HepG2 (cell line): ENCODE measurements at regions not wholly inside any gene's neighbourhood (a gene's known extent, or its start where the extent isn't known, plus 50 kb on each side); places are given as distances from the start of the nearest gene placed in this dataset.

Source experiments
- ATAC-seq: fragments of 200-7000 bp; cut with Tn5 transposase; 3 replicates; pipeline ENCODE4 v1.9.1; 2020; ENCODE audit warnings: mild to moderate bottlenecking, moderate library complexity
- BruUV-seq: library from RNA; stranded (reverse); fragments of 400-500 nt; replicated peaks from 2 replicates; lab custom pipeline; 2021; lab: Mats Ljungman, UMichigan
- CTCF ChIA-PET: fragments of 300-600 bp; formaldehyde crosslinking; extraction: SDS; loops from one replicate; lab custom pipeline; 2021; ENCODE audit warnings: low total read pairs, inconsistent platforms, low intra/inter-chr PET ratio; lab: Yijun Ruan, JAX
- POLR2A ChIA-PET: fragments of 350-600 bp; sonication (Branson Sonifier 250); formaldehyde crosslinking; loops from one replicate; lab custom pipeline; 2020; ENCODE audit warnings: antibody characterized with exemption, inconsistent platforms; lab: Yijun Ruan, JAX
- DNase-seq: peaks from one replicate; pipeline ENCODE4 v3.0.0-alpha.2; 2015; ENCODE audit warnings: low spot score
- FAIRE-seq: peaks from 3 replicates; lab custom pipeline; 2011; peaks lifted over from hg19 to GRCh38; lab: Jason Lieb, UNC
- H2AFZ ChIP-seq: one replicate; pipeline ENCODE4 v1.6.1; 2011; ENCODE audit warnings: low read length, inconsistent platforms
- H3K27ac ChIP-seq: fragments of 300-600 bp; 3 replicates; pipeline ENCODE4 v1.8.0; 2011; ENCODE audit warnings: mixed run types, mild to moderate bottlenecking, mixed read lengths, low read length, inconsistent platforms; ENCODE audit not compliant: insufficient read depth; ENCODE audit errors: extremely low read length
- H3K27me3 ChIP-seq, 2 experiments: fragments of 200-600 bp in 1 of 2; 2 replicates in 1 of 2; 3 replicates in 1 of 2; pipeline versions ENCODE4 v1.6.0 to v1.8.0; 2011; ENCODE audit warnings: low read length in 2 of 2, mild to moderate bottlenecking in 2 of 2, moderate library complexity in 2 of 2, inconsistent platforms in 1 of 2; ENCODE audit not compliant: insufficient read depth in 2 of 2, control insufficient read depth in 1 of 2
- H3K36me3 ChIP-seq, 2 experiments: fragments of 200-600 bp in 1 of 2; replicated peaks in 1 of 2; 2 replicates in 1 of 2; 3 replicates in 1 of 2; pipeline versions ENCODE4 v1.5.1 to v1.8.0; 2011; ENCODE audit warnings: low read length in 2 of 2, inconsistent platforms in 1 of 2; ENCODE audit not compliant: insufficient read depth in 2 of 2, control insufficient read depth in 1 of 2
- H3K4me1 ChIP-seq: 2 replicates; pipeline ENCODE4 v1.5.1; 2012; ENCODE audit warnings: low read length, inconsistent platforms; ENCODE audit not compliant: insufficient read depth
- H3K4me2 ChIP-seq: 2 replicates; pipeline ENCODE4 v1.6.0; 2011; ENCODE audit warnings: low read depth, low read length, inconsistent platforms
- H3K4me3 ChIP-seq, 3 experiments: fragments of 200-600 bp in 1 of 3; sonication (generic), shearing (Covaris generic) in 1 of 3; replicated peaks in 1 of 3; 2 replicates each; pipeline ENCODE4 v1.5.1; 2011 to 2016; ENCODE audit warnings: low read length in 3 of 3, inconsistent platforms in 2 of 3, low read depth in 2 of 3, mild to moderate bottlenecking in 2 of 3, control low read depth in 1 of 3, mixed read lengths in 1 of 3; ENCODE audit not compliant: insufficient read depth in 1 of 3
- H3K79me2 ChIP-seq: one replicate; pipeline ENCODE4 v1.6.1; 2011; ENCODE audit warnings: low read length, inconsistent platforms; ENCODE audit not compliant: insufficient read depth
- H3K9ac ChIP-seq: 2 replicates; pipeline ENCODE4 v1.6.0; 2011; ENCODE audit warnings: mild to moderate bottlenecking, low read depth, low read length, inconsistent platforms; ENCODE audit not compliant: insufficient read depth
- H3K9me3 ChIP-seq: 2 replicates; pipeline ENCODE4 v1.5.1; 2012; ENCODE audit warnings: mild to moderate bottlenecking, low read length
- H4K20me1 ChIP-seq: 2 replicates; pipeline ENCODE4 v1.6.0; 2011; ENCODE audit warnings: inconsistent platforms, mild to moderate bottlenecking, low read length, moderate library complexity; ENCODE audit not compliant: insufficient read depth
- ARID5B ChIP-seq: IDR thresholded peaks from 2 replicates; pipeline ENCODE4 v1.4.0; 2020; ENCODE audit warnings: mild to moderate bottlenecking, missing genetic modification reagents
- CCAR2 ChIP-seq: fragments of 200-400 bp; formaldehyde crosslinking; optimal IDR thresholded peaks from 2 replicates; pipeline ENCODE3; 2018; ENCODE audit warnings: low read depth, mild to moderate bottlenecking, low read length, moderate library complexity
- ESRRA ChIP-seq: sonication (generic); formaldehyde crosslinking; IDR thresholded peaks from 2 replicates; pipeline ENCODE4 v1.5.1; 2020; ENCODE audit warnings: mild to moderate bottlenecking, low read depth, missing genetic modification reagents
- GPBP1L1 ChIP-seq: sonication (generic); formaldehyde crosslinking; IDR thresholded peaks from 2 replicates; pipeline ENCODE4 v1.5.0; 2020; ENCODE audit warnings: mild to moderate bottlenecking, missing genetic modification reagents
- PHB2 ChIP-seq: fragments of 450-650 bp; IDR thresholded peaks from 2 replicates; pipeline ENCODE4 v1.6.1; 2018; ENCODE audit not compliant: partially characterized antibody
- SATB2 ChIP-seq: sonication (generic); formaldehyde crosslinking; IDR thresholded peaks from 2 replicates; pipeline ENCODE4 v1.5.0; 2020; ENCODE audit warnings: missing genetic modification reagents
- SUZ12 ChIP-seq: fragments of 150-350 bp; IDR thresholded peaks from 2 replicates; pipeline ENCODE4 v1.6.1; 2014; ENCODE audit warnings: low read depth, low read length
- THYN1 ChIP-seq: sonication (generic); formaldehyde crosslinking; IDR thresholded peaks from 2 replicates; pipeline ENCODE4 v1.8.1; 2023; ENCODE audit warnings: low read depth, mild to moderate bottlenecking, moderate library complexity, missing genetic modification reagents, borderline replicate concordance
- ZFP82 ChIP-seq: sonication (generic); formaldehyde crosslinking; IDR thresholded peaks from 2 replicates; pipeline ENCODE4 v1.5.1; 2020; ENCODE audit warnings: mild to moderate bottlenecking, missing genetic modification reagents, borderline replicate concordance
- ZFY ChIP-seq: sonication (generic); formaldehyde crosslinking; IDR thresholded peaks from 2 replicates; pipeline ENCODE4 v1.4.0; 2020; ENCODE audit warnings: missing genetic modification reagents
- ZNF468 ChIP-seq: sonication (generic); formaldehyde crosslinking; IDR thresholded peaks from 2 replicates; pipeline ENCODE4 v1.8.0; 2022; ENCODE audit warnings: mild to moderate bottlenecking, moderate library complexity, missing genetic modification reagents
- ZNF709 ChIP-seq: sonication (generic); formaldehyde crosslinking; IDR thresholded peaks from 2 replicates; pipeline ENCODE4 v1.5.0; 2020; ENCODE audit warnings: mild to moderate bottlenecking, missing genetic modification reagents
- ZXDC ChIP-seq: sonication (generic); formaldehyde crosslinking; IDR thresholded peaks from 2 replicates; pipeline ENCODE4 v1.5.0; 2020; ENCODE audit warnings: mild to moderate bottlenecking, missing genetic modification reagents
- WGBS: methylation state at CpG from one replicate; pipeline ENCODE4 v1.1.6; 2017; ENCODE audit warnings: low lambda C conversion rate; 5-methylcytosine and 5-hydroxymethylcytosine counted together
- in situ Hi-C: cut with HindIII; loops from 2 replicates; pipeline ENCODE4 v1.10.0; 2017; ENCODE audit warnings: low pct_unique_long_range_greater_than_20kb; ENCODE audit not compliant: extremely low pct_ligation_motif_present
- intact Hi-C: fragments of 100-400 bp; cut with micrococcal nuclease; formaldehyde crosslinking; loops from one replicate; pipeline ENCODE4 v1.10.0; 2022; ENCODE audit not compliant: unreplicated experiment
- TF ChIP-seq, protein P1 (sequence below): sonication (generic); formaldehyde crosslinking; conservative IDR thresholded peaks from 2 replicates; pipeline ENCODE4 v1.4.0; 2020; ENCODE audit warnings: missing genetic modification reagents
- TF ChIP-seq, protein P2 (sequence below): sonication (generic); formaldehyde crosslinking; IDR thresholded peaks from 2 replicates; pipeline ENCODE4 v1.5.0; 2020; ENCODE audit warnings: missing genetic modification reagents, mild to moderate bottlenecking, borderline replicate concordance

- no peaks in the 10 kb centered on the region for H3K36me3 ChIP-seq
- in situ Hi-C loops (no loop called here), intact Hi-C loops (no loop called here)
- 50% methylated on average over 3 of the region's 3 CpGs for WGBS
- H3K4me1 ChIP-seq, result no peaks in the 10 kb centered on the region
- ChIA-PET CTCF (no interaction called here), POLR2A (no interaction called here)
- BruUV-seq, result no TSS peak
- DNase-seq, result no peak
- no peaks in the 10 kb centered on the region for H3K9me3 ChIP-seq
- H3K4me3 ChIP-seq, result no peak overlapping the region
- no peaks in the 10 kb centered on the region for H4K20me1 ChIP-seq
- no peaks in the 10 kb centered on the region for H3K27me3 ChIP-seq
- no peak overlapping the region for H3K4me2 ChIP-seq
- no peak overlapping the region for H2AFZ ChIP-seq
- no peaks in the 10 kb centered on the region for H3K79me2 ChIP-seq
- peak; percentile 21 for FAIRE-seq
- no peak overlapping the region for H3K9ac ChIP-seq
- ATAC-seq, result peak; percentile 54; the same call in 2 of the 3 replicates
- H3K27ac ChIP-seq, result no peak overlapping the region
- TF ChIP-seq SATB2 (CRISPR knock-in tag), result no peak
- TF ChIP-seq CCAR2, result no peak
- no peak for TF ChIP-seq PHB2
- TF ChIP-seq GPBP1L1 (CRISPR knock-in tag), result no peak
- no peak for TF ChIP-seq ZFP82 (CRISPR knock-in tag)
- TF ChIP-seq, protein P1, sequence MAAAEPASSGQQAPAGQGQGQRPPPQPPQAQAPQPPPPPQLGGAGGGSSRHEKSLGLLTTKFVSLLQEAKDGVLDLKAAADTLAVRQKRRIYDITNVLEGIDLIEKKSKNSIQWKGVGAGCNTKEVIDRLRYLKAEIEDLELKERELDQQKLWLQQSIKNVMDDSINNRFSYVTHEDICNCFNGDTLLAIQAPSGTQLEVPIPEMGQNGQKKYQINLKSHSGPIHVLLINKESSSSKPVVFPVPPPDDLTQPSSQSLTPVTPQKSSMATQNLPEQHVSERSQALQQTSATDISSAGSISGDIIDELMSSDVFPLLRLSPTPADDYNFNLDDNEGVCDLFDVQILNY, result no peak
- no peak for TF ChIP-seq ZFY
- TF ChIP-seq ZNF709 (CRISPR knock-in tag), result no peak
- no peak for TF ChIP-seq SUZ12
- TF ChIP-seq ESRRA (CRISPR knock-in tag), result no peak
- no peak for TF ChIP-seq ZXDC (CRISPR knock-in tag)
- TF ChIP-seq, protein P2, sequence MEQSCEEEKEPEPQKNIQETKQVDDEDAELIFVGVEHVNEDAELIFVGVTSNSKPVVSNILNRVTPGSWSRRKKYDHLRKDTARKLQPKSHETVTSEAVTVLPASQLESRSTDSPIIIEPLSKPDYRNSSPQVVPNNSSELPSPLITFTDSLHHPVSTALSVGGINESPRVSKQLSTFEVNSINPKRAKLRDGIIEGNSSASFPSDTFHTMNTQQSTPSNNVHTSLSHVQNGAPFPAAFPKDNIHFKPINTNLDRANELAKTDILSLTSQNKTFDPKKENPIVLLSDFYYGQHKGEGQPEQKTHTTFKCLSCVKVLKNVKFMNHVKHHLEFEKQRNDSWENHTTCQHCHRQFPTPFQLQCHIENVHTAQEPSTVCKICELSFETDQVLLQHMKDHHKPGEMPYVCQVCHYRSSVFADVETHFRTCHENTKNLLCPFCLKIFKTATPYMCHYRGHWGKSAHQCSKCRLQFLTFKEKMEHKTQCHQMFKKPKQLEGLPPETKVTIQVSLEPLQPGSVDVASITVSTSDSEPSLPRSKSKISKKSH (CRISPR knock-in tag), result no peak
- TF ChIP-seq ZNF468 (CRISPR knock-in tag), result no peak
- no peak for TF ChIP-seq THYN1 (CRISPR knock-in tag)
- no peak for TF ChIP-seq ARID5B (CRISPR knock-in tag)
Observed at GRCh38 chr2:150023044-150023443, 435.5 kb upstream of the MMADHC start.
